DMS 273 (cell line): ENCODE measurements at regions not wholly inside any gene's neighbourhood (a gene's known extent, or its start where the extent isn't known, plus 50 kb on each side); places are given as distances from the start of the nearest gene placed in this dataset.
"Not testable (repeated sequence)": the region's sequence is repeated elsewhere in the genome, so short reads cannot be mapped to it uniquely, and the experiment has no call there.

Experiments
- DNase-seq: peaks from one replicate; lab custom pipeline; 2025; ENCODE audit not compliant: unreplicated experiment; lab: John Stamatoyannopoulos, UW

GRCh38 chr4:134753390-134753789 is 551.8 kb upstream of the PABPC4L start:
- no peak for DNase-seq

GRCh38 chr4:134747108-134747805 is 545.7 kb upstream of the PABPC4L start:
- DNase-seq = no peak

- no peak for DNase-seq
Measured at GRCh38 chr4:134740290-134740689, 538.7 kb upstream of the PABPC4L start.

- no peak for DNase-seq
Measured at GRCh38 chr4:134735901-134736300, 534.3 kb upstream of the PABPC4L start.

- no peak for DNase-seq
Measured at GRCh38 chr4:134727696-134728095, 526.1 kb upstream of the PABPC4L start.

GRCh38 chr4:134722306-134722705 is 520.7 kb upstream of the PABPC4L start:
- DNase-seq = no peak

- DNase-seq = no peak
Measured at GRCh38 chr4:134720030-134720429, 518.4 kb upstream of the PABPC4L start.

GRCh38 chr4:134708616-134709015 is 507.0 kb upstream of the PABPC4L start:
- peak; percentile 23 for DNase-seq

GRCh38 chr4:134708026-134708425 is 506.4 kb upstream of the PABPC4L start:
- peak; percentile 17 for DNase-seq

- DNase-seq = no peak
Measured at GRCh38 chr4:134702374-134702773, 500.8 kb upstream of the PABPC4L start.

GRCh38 chr4:134700251-134700650 is 498.7 kb upstream of the PABPC4L start:
- DNase-seq = no peak

GRCh38 chr4:134698831-134699230 is 497.2 kb upstream of the PABPC4L start:
- not testable (repeated sequence) for DNase-seq

- DNase-seq = peak; percentile 3
Measured at GRCh38 chr4:134695433-134695832, 493.8 kb upstream of the PABPC4L start.

- DNase-seq = no peak
Measured at GRCh38 chr4:134691915-134692314, 490.3 kb upstream of the PABPC4L start.

- no peak for DNase-seq
Measured at GRCh38 chr4:134687646-134688628, 486.3 kb upstream of the PABPC4L start.

GRCh38 chr4:134677209-134677814 is 475.7 kb upstream of the PABPC4L start:
- no peak for DNase-seq

GRCh38 chr4:134668237-134668636 is 466.6 kb upstream of the PABPC4L start:
- no peak for DNase-seq

- no peak for DNase-seq
Measured at GRCh38 chr4:134666640-134667039, 465.1 kb upstream of the PABPC4L start.

- DNase-seq = no peak
Measured at GRCh38 chr4:134665429-134665828, 463.8 kb upstream of the PABPC4L start.

GRCh38 chr4:134663742-134664141 is 462.2 kb upstream of the PABPC4L start:
- DNase-seq = no peak

GRCh38 chr4:134650461-134650860 is 448.9 kb upstream of the PABPC4L start:
- DNase-seq = no peak

- DNase-seq = no peak
Measured at GRCh38 chr4:134645778-134646177, 444.2 kb upstream of the PABPC4L start.
